ENCODE measurements at regions not wholly inside any gene's neighbourhood (a gene's known extent, or its start where the extent isn't known, plus 50 kb on each side); places are given as distances from the start of the nearest gene placed in this dataset.

GRCh38 chr11:112689851-112690250 is 271.4 kb upstream of the NCAM1 start:
- Histone ChIP-seq H3K27ac (no peak overlapping the region), H3K36me3 (no peaks in the 10 kb centered on the region), H3K4me1 (ENCODE audit: insufficient read depth) (no peaks in the 10 kb centered on the region), H3K27me3 (no peaks in the 10 kb centered on the region), H3K9me3 (no peaks in the 10 kb centered on the region), H3K4me3 (no peak overlapping the region)
- TF ChIP-seq, protein P1, sequence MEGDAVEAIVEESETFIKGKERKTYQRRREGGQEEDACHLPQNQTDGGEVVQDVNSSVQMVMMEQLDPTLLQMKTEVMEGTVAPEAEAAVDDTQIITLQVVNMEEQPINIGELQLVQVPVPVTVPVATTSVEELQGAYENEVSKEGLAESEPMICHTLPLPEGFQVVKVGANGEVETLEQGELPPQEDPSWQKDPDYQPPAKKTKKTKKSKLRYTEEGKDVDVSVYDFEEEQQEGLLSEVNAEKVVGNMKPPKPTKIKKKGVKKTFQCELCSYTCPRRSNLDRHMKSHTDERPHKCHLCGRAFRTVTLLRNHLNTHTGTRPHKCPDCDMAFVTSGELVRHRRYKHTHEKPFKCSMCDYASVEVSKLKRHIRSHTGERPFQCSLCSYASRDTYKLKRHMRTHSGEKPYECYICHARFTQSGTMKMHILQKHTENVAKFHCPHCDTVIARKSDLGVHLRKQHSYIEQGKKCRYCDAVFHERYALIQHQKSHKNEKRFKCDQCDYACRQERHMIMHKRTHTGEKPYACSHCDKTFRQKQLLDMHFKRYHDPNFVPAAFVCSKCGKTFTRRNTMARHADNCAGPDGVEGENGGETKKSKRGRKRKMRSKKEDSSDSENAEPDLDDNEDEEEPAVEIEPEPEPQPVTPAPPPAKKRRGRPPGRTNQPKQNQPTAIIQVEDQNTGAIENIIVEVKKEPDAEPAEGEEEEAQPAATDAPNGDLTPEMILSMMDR (IDR thresholded peaks at IDR 0.05) = no peak
- TF ChIP-seq EP300 (IDR thresholded peaks at IDR 0.05) (no peak), POLR2A (IDR thresholded peaks at IDR 0.05) (no peak)
- DNase-seq = no peak
- 90 to 92% (median 91%) methylated on average over 6 of the region's 6 CpGs for WGBS, 3 donors
- intact Hi-C loops (cut with DNase I) = no loop called here

DNA sequence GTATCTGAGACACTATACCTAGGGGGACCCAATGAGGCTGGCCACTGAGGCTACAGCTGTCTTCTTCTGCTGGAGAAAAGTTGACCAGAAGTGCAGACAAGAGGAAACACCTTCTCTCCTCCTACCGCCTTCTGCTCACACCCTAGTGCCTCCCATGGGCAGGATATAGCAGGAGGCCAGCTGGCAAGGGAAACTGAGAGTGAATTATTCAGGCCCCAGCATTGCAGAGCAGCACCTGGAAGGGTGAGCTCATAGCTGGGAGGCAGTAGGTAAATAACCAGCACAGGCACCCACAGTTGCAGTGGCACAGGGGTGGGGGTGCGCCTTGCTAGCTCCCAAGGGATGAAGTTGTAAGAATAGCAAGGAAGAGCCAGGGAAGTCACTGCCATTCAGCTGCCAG is 267.4 kb upstream of the NCAM1 start:
- H3K4me3 ChIP-seq = no peak overlapping the region
- 93 to 100% (median 98%) methylated on average over 2 of the region's 2 CpGs for WGBS, 3 donors
- no peak for TF ChIP-seq POLR2A (IDR thresholded peaks at IDR 0.05)
- TF ChIP-seq, protein P1 (IDR thresholded peaks at IDR 0.05) = no peak
- no peak for TF ChIP-seq EP300 (IDR thresholded peaks at IDR 0.05)
- no peaks in the 10 kb centered on the region for H3K4me1 ChIP-seq (ENCODE audit: insufficient read depth)
- H3K27me3 ChIP-seq = no peaks in the 10 kb centered on the region
- no peak for DNase-seq
- no peaks in the 10 kb centered on the region for H3K9me3 ChIP-seq
- no peak overlapping the region for H3K27ac ChIP-seq
- intact Hi-C loops (cut with DNase I) = no loop called here
- no peaks in the 10 kb centered on the region for H3K36me3 ChIP-seq

DNA sequence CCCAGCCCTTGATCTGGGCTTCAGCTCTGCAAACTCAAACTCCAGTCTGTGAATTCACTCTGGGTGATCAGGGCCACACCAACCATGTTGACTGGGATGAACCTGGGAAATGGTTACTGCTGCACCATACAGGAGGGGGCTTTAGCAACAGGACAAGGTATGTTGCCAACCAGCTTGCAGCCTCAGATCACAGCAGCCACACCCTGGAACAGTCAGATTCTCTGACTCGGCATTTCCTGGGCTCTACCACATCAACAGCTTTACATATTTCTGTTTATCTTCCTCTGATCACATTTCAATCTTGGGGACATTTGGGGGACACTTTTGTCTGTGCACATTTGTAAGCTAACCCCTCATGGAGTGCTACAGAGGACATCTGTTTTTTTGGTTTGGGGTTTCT is 267.0 kb upstream of the NCAM1 start:
- Histone ChIP-seq H3K9me3 (no peaks in the 10 kb centered on the region), H3K36me3 (no peaks in the 10 kb centered on the region), H3K4me3 (no peak overlapping the region), H3K4me1 (ENCODE audit: insufficient read depth) (no peaks in the 10 kb centered on the region), H3K27me3 (no peaks in the 10 kb centered on the region), H3K27ac (no peak overlapping the region)
- TF ChIP-seq, protein P1 (IDR thresholded peaks at IDR 0.05) = no peak
- no peak for DNase-seq
- WGBS, 3 donors = 94 to 96% (median 95%) methylated on average over 1 of the region's 1 CpG
- intact Hi-C loops (cut with DNase I) = no loop called here

DNA sequence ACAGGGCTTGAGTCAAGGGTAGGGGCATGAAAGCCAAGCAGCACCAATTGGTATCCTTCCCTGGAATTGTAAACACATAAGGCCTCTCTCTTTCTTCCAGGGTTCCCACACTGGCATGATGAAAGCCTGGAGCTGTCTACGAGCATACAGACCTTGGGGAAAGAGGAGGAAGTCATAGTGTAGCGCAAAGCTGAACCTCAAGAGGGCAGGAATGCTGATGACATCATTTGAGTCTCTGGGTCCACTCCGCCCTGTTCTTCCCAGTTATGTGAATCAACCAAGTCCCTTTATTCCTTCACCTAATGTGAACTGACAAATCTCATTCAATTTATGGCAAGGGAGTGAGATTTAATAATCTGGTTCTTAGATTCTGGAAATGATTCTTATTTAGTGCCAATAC is 266.4 kb upstream of the NCAM1 start:
- no peaks in the 10 kb centered on the region for H3K27me3 ChIP-seq
- H3K4me1 ChIP-seq (ENCODE audit: insufficient read depth) = no peaks in the 10 kb centered on the region
- no peak overlapping the region for H3K4me3 ChIP-seq
- no peaks in the 10 kb centered on the region for H3K9me3 ChIP-seq
- H3K27ac ChIP-seq = no peak overlapping the region
- TF ChIP-seq, protein P1 (IDR thresholded peaks at IDR 0.05) = no peak
- TF ChIP-seq POLR2A (IDR thresholded peaks at IDR 0.05) = no peak
- TF ChIP-seq EP300 (IDR thresholded peaks at IDR 0.05) = no peak
- no peak for DNase-seq
- intact Hi-C loops (cut with DNase I) = no loop called here
- 81 to 82% (median 81%) methylated on average over 3 of the region's 3 CpGs for WGBS, 3 donors
- no peaks in the 10 kb centered on the region for H3K36me3 ChIP-seq

Measured in ovary (tissue), 7 donors.